ENCODE measurements at regions not wholly inside any gene's neighbourhood (a gene's known extent, or its start where the extent isn't known, plus 50 kb on each side); places are given as distances from the start of the nearest gene placed in this dataset.
A peak's percentile ranks its signal among the peaks of the same experiment; 100 is the strongest.
"Not testable (repeated sequence)": the region's sequence is repeated elsewhere in the genome, so short reads cannot be mapped to it uniquely, and the experiment has no call there.

DNA sequence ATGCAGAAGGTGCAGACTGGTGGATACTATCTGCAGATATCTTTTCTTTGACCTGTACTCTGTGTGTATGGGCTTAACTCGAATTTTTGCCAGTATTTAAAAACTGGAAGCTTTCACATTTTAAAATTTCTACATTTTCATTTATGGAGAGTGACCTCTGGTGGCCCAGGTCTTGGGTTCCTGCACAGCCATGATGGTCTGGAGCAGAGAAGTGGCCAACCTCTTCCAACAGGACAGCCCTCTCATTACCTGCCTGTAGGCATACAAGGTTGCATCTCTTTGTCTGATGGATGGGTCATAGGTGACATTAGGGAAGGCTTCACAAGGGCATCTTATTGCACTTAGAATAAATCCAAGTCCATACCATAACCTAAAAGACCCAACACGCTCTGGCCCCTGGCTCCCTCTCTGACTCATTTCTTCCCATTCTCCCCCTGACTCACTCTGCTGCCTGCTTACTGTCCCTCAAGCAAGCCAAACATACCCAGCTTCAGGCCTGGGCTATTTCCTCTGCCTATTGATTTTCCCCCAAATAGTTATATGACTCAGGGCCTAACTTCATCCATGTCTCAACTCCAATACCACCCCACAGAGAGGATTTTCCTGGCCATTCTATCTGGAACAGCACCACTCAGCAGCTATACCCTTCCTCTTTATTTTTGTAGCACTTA lies 113.3 kb upstream of the SLC1A3 start:
- no peaks in the 10 kb centered on the region for H3K27me3 Mint-ChIP-seq (ENCODE audit: low read depth)
- no peaks in the 10 kb centered on the region for H3K4me1 Mint-ChIP-seq (ENCODE audit: low read depth)
- no peaks in the 10 kb centered on the region for H3K9me3 Mint-ChIP-seq
- no peak overlapping the region for H3K4me3 Mint-ChIP-seq
- H3K27ac Mint-ChIP-seq, result no peak overlapping the region
- no peak for DNase-seq (ENCODE audit: low spot score)
- H3K36me3 Mint-ChIP-seq (ENCODE audit: low read depth), result no peaks in the 10 kb centered on the region

GRCh38 chr5:36494028-36494427 lies 112.4 kb upstream of the SLC1A3 start:
- no peak for DNase-seq (ENCODE audit: low spot score)
- H3K27me3 Mint-ChIP-seq (ENCODE audit: low read depth), result no peaks in the 10 kb centered on the region
- no peaks in the 10 kb centered on the region for H3K4me1 Mint-ChIP-seq (ENCODE audit: low read depth)
- H3K36me3 Mint-ChIP-seq (ENCODE audit: low read depth), result no peaks in the 10 kb centered on the region
- no peak overlapping the region for H3K27ac Mint-ChIP-seq
- no peaks in the 10 kb centered on the region for H3K9me3 Mint-ChIP-seq
- H3K4me3 Mint-ChIP-seq, result no peak overlapping the region

GRCh38 chr5:36494841-36495601 lies 111.4 kb upstream of the SLC1A3 start:
- H3K4me3 Mint-ChIP-seq, result no peak overlapping the region
- H3K9me3 Mint-ChIP-seq, result no peaks in the 10 kb centered on the region
- H3K27me3 Mint-ChIP-seq (ENCODE audit: low read depth), result no peaks in the 10 kb centered on the region
- no peak overlapping the region for H3K27ac Mint-ChIP-seq
- no peaks in the 10 kb centered on the region for H3K36me3 Mint-ChIP-seq (ENCODE audit: low read depth)
- DNase-seq (ENCODE audit: low spot score), result no peak
- no peaks in the 10 kb centered on the region for H3K4me1 Mint-ChIP-seq (ENCODE audit: low read depth)

GRCh38 chr5:36495611-36496010 lies 110.8 kb upstream of the SLC1A3 start:
- Mint-ChIP-seq H3K4me3 (no peak overlapping the region), H3K36me3 (ENCODE audit: low read depth) (no peaks in the 10 kb centered on the region), H3K9me3 (no peaks in the 10 kb centered on the region), H3K27ac (no peak overlapping the region), H3K27me3 (ENCODE audit: low read depth) (no peaks in the 10 kb centered on the region), H3K4me1 (ENCODE audit: low read depth) (no peaks in the 10 kb centered on the region)
- no peak for DNase-seq (ENCODE audit: low spot score)

DNA sequence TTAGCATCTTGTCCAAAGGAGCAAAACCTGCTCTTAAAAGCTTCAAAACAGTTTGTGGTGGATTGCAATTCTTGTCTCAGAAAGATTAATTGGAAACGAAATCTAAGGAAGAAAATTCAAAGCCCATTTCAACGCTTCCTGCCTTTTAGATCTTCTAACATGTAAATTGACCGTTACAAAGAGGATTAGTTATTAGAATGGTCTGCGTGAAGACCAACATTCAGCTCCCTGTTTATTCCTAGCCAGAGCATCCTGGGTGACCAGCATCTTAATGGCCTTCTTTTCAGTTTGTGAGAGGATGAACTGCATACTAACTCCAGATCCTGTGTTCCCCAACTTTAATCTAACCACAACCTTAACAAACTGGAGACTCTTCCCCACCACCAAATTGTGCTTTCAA lies 109.9 kb upstream of the SLC1A3 start:
- H3K9me3 Mint-ChIP-seq, result no peaks in the 10 kb centered on the region
- no peaks in the 10 kb centered on the region for H3K36me3 Mint-ChIP-seq (ENCODE audit: low read depth)
- no peak overlapping the region for H3K4me3 Mint-ChIP-seq
- H3K27ac Mint-ChIP-seq, result no peak overlapping the region
- H3K4me1 Mint-ChIP-seq (ENCODE audit: low read depth), result no peaks in the 10 kb centered on the region
- no peaks in the 10 kb centered on the region for H3K27me3 Mint-ChIP-seq (ENCODE audit: low read depth)
- DNase-seq (ENCODE audit: low spot score), result no peak

- no peak overlapping the region for H3K27ac Mint-ChIP-seq
- no peaks in the 10 kb centered on the region for H3K36me3 Mint-ChIP-seq (ENCODE audit: low read depth)
- H3K4me3 Mint-ChIP-seq, result no peak overlapping the region
- no peaks in the 10 kb centered on the region for H3K4me1 Mint-ChIP-seq (ENCODE audit: low read depth)
- no peaks in the 10 kb centered on the region for H3K9me3 Mint-ChIP-seq
- no peak for DNase-seq (ENCODE audit: low spot score)
- no peaks in the 10 kb centered on the region for H3K27me3 Mint-ChIP-seq (ENCODE audit: low read depth)
Measured at GRCh38 chr5:36502608-36503007, 103.8 kb upstream of the SLC1A3 start.

DNA sequence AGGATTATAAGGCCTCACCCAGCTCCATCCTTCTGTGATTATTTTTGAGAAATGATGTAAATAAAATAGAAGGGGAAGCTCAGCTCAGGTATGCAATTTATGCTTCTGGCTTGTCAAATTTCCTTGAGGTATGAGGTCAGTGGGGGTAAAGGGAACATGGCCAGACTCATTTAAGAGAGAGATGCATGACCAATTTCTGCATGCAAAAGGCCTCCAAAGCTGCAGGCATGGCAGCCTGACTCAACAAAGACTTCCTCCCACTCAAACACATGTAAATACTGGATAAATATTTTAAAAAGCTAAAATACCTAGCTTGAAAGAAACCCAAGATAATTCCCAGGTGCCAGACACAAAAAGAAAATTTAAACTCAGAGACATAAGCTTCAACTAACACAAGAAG lies 101.4 kb upstream of the SLC1A3 start:
- Mint-ChIP-seq H3K4me1 (ENCODE audit: low read depth) (no peaks in the 10 kb centered on the region), H3K9me3 (no peaks in the 10 kb centered on the region), H3K36me3 (ENCODE audit: low read depth) (no peaks in the 10 kb centered on the region), H3K27me3 (ENCODE audit: low read depth) (peaks cover 8% of the 10 kb centered on the region), H3K27ac (no peak overlapping the region), H3K4me3 (no peak overlapping the region)
- no peak for DNase-seq (ENCODE audit: low spot score)

DNA sequence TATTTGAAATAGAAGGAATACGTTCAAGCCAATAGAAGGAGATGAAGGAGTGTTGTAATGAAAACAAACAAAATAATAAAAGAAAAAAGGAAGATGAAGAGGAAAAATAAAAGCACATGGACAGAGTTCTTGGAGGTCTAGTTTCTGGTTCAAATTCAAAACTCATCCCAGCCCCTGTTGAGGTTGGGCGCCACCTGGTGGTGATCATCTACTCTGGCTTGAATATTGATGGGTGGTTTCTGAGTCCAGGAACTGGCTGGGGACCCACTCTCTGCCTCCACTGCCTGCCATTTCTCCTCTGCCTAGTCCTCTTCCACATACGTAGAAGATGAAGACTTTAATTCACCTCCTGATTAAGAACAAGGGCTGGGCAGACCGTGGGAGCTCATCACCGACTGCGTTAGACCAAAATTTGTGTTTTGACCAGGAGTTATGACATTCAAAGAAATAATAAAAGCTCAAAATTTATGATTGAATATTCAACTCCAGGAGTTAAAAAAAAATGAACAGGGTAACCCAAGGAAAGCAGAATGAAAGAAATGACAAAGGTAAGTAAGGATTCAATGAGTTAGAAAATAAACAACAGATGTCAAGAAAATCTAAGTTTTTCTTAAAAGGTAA lies 99.0 kb upstream of the SLC1A3 start:
- Mint-ChIP-seq H3K9me3 (no peaks in the 10 kb centered on the region), H3K4me3 (no peak overlapping the region), H3K36me3 (ENCODE audit: low read depth) (no peaks in the 10 kb centered on the region), H3K27ac (no peak overlapping the region), H3K4me1 (ENCODE audit: low read depth) (no peaks in the 10 kb centered on the region), H3K27me3 (ENCODE audit: low read depth) (peaks cover 15% of the 10 kb centered on the region)
- peak; percentile 43 for DNase-seq (ENCODE audit: low spot score)

- not testable (repeated sequence) for H3K9me3 Mint-ChIP-seq; H3K4me3 Mint-ChIP-seq; H3K4me1 Mint-ChIP-seq (ENCODE audit: low read depth); H3K36me3 Mint-ChIP-seq (ENCODE audit: low read depth); DNase-seq (ENCODE audit: low spot score); H3K27ac Mint-ChIP-seq
- peaks cover 15% of the 10 kb centered on the region for H3K27me3 Mint-ChIP-seq (ENCODE audit: low read depth)
Measured at GRCh38 chr5:36508331-36508730, 98.1 kb upstream of the SLC1A3 start.

GRCh38 chr5:36513647-36514046 lies 92.8 kb upstream of the SLC1A3 start:
- not testable (repeated sequence) for H3K4me3 Mint-ChIP-seq; H3K9me3 Mint-ChIP-seq; DNase-seq (ENCODE audit: low spot score); H3K36me3 Mint-ChIP-seq (ENCODE audit: low read depth); H3K27ac Mint-ChIP-seq; H3K4me1 Mint-ChIP-seq (ENCODE audit: low read depth)
- H3K27me3 Mint-ChIP-seq (ENCODE audit: low read depth), result peaks cover 15% of the 10 kb centered on the region

DNA sequence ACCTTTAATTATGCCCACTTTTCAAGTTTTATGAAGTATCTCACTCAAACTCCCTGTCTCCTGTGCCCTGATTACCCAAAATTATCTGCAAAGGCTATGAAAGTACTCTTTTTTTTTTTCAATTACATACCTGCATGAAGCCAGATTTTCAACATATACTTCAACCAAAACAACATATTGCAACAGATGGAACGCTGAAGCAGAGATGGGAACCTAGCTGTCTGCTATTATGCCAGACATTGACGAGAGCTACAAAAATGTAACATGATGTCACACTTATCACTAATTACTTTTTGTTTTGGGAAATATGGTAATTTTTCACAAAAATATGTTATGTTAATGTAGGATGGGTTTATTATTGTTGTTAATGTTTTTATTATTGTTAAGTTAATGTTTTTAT lies 86.5 kb upstream of the SLC1A3 start:
- Mint-ChIP-seq H3K4me3 (no peak overlapping the region), H3K36me3 (ENCODE audit: low read depth) (no peaks in the 10 kb centered on the region), H3K9me3 (no peaks in the 10 kb centered on the region), H3K27ac (no peak overlapping the region), H3K27me3 (ENCODE audit: low read depth) (no peaks in the 10 kb centered on the region), H3K4me1 (ENCODE audit: low read depth) (no peaks in the 10 kb centered on the region)
- no peak for DNase-seq (ENCODE audit: low spot score)

DNA sequence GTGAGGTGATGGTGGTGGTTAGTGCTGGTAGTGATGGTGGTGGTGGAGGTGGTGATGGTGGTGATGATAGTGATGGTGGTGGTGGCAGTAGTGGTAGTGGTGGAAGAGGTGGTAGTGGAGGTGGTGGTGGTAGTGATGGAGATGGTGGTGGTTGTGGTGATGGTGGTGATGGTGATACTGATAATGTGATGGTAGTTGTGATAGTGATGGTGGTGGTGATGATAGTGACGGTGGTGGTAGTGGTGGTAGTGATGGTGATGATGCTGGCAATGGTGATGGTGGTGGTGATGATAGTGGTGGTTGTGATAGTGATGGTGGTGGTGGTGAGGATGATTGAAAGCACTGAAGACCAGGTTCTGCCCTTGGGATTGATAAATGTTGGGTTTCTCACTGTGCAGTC lies 85.2 kb upstream of the SLC1A3 start:
- no peak for DNase-seq (ENCODE audit: low spot score)
- Mint-ChIP-seq H3K4me1 (ENCODE audit: low read depth) (no peaks in the 10 kb centered on the region), H3K36me3 (ENCODE audit: low read depth) (no peaks in the 10 kb centered on the region), H3K27ac (no peak overlapping the region), H3K9me3 (no peaks in the 10 kb centered on the region), H3K4me3 (no peak overlapping the region), H3K27me3 (ENCODE audit: low read depth) (no peaks in the 10 kb centered on the region)

GRCh38 chr5:36521838-36522745 lies 84.3 kb upstream of the SLC1A3 start:
- H3K9me3 Mint-ChIP-seq, result no peaks in the 10 kb centered on the region
- H3K4me1 Mint-ChIP-seq (ENCODE audit: low read depth), result no peaks in the 10 kb centered on the region
- no peak overlapping the region for H3K4me3 Mint-ChIP-seq
- no peak overlapping the region for H3K27ac Mint-ChIP-seq
- DNase-seq (ENCODE audit: low spot score), result no peak
- H3K36me3 Mint-ChIP-seq (ENCODE audit: low read depth), result no peaks in the 10 kb centered on the region
- H3K27me3 Mint-ChIP-seq (ENCODE audit: low read depth), result no peaks in the 10 kb centered on the region

- Mint-ChIP-seq H3K36me3 (ENCODE audit: low read depth) (no peaks in the 10 kb centered on the region), H3K27me3 (ENCODE audit: low read depth) (no peaks in the 10 kb centered on the region), H3K27ac (no peak overlapping the region), H3K4me1 (ENCODE audit: low read depth) (no peaks in the 10 kb centered on the region), H3K9me3 (no peaks in the 10 kb centered on the region), H3K4me3 (no peak overlapping the region)
- DNase-seq (ENCODE audit: low spot score), result no peak
Measured at GRCh38 chr5:36522746-36523065, 83.7 kb upstream of the SLC1A3 start.

Data from T-helper 2 cell treated with Interferon-gamma antibody and Interleukin-4, amounts not matched to agents 5 μg/mL and 100 μg/mL, for 36 hours (primary cell).